GM21737 (cell line): ENCODE measurements at regions not wholly inside any gene's neighbourhood (a gene's known extent, or its start where the extent isn't known, plus 50 kb on each side); places are given as distances from the start of the nearest gene placed in this dataset.
"Not testable (repeated sequence)": the region's sequence is repeated elsewhere in the genome, so short reads cannot be mapped to it uniquely, and the experiment has no call there.

Experiments used
- ATAC-seq: cut with Tn5 transposase; IDR thresholded peaks from one replicate; pipeline ENCODE4 v1.9.1; 2021; ENCODE audit warnings: mild to moderate bottlenecking, moderate library complexity; ENCODE audit not compliant: unreplicated experiment

DNA sequence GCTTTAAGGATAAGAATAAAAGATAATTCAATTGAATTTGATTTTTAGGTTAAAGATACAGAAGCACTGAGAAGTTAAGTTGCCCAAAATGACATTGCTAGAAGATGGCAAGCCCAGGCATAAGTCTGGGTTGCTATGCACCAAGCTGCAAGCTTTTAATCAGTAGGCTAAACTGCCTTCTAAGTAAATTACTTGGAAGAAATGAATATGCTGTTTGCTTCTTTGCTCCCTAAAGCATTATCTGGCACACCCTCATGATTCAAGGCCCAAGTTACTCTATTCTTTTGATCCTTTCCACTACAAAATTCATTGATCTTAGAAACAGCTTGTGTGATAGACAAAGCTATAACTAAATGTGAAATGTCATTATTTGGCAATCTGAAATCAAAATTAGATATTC lies 1991.1 kb downstream of the ARAP2 start:
- no peak for ATAC-seq

DNA sequence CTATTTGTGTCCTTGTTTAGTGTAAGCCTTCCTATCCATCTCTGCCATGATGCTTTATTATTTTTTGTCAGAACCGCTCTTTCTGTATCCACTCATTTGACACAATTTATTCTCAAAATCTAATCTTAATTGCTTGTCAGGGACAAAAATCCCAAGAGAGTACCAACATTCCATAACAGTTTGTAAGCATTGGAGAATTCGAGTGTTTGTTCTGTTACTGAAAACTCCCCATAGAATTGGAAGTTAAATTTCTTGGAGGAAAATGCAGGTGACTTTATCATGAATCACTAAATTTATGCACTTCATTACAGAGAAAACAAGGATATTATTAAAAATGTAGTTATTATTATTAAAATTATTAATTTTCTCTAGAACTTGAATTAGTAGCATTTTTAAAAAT lies 1986.1 kb downstream of the ARAP2 start:
- ATAC-seq, result no peak

DNA sequence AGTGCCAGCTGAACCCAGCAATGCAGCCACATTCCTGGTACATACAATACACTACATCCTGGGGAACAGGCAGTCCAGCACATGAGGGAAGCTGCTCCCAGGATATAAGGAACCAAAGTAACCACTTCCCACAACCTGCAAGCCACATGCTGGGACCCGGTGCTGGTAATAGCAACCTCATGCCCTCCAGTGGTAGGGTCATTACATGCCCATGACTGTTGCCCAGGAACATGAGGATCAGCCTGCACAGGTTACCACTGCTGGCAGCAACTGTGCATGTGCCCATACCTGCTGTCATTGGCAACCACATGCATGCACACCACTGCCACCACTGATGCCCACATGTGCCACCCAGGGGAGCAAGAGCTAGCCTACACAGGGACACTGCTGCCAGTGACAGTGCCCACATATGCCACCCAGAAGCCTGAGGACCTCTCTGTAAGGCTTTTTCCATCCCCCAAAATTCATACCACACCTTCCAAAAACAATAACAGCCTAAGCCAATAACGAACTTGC lies 1982.5 kb downstream of the ARAP2 start:
- no peak for ATAC-seq

DNA sequence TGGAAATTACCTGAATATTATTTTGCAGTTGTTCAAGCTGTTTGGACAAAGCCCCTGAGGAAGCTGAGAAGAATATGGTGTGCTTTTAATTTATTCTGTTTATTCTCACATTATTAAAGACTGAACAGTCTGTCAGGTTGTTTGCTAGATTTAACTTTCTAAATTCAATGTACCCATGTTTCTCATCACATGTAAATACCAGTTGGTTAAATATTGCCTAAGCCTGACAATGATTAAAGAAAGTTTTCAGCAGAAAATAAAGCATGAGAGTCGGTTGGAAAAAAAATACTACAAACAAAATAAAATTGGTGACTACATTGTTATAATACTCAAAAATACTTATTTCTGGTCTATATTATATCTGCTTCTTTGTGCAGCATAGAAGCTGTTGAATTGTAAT lies 1974.7 kb downstream of the ARAP2 start:
- ATAC-seq, result no peak

GRCh38 chr4:34271479-34272355 lies 1972.6 kb downstream of the ARAP2 start:
- no peak for ATAC-seq

GRCh38 chr4:34279011-34279410 lies 1965.3 kb downstream of the ARAP2 start:
- no peak for ATAC-seq

DNA sequence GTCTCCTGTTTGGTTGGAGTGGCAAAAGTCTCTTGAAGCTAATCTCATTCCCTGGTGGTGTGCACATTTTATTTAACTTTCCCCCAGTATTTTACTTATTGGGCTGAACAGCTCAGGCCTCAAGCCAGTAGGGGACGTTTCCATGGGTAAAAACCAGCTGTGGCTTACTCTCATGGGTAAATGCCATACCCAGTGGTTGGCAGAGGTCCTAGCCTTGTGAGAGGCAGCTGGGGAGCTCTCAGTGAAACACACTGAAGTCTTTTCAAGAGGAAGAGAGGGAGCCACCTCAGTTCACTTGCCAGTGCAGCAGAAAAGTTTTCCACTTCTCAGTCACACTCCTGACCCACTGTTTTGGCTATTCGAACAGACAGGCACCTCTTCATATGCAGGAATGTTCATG lies 1964.2 kb downstream of the ARAP2 start:
- ATAC-seq, result no peak

DNA sequence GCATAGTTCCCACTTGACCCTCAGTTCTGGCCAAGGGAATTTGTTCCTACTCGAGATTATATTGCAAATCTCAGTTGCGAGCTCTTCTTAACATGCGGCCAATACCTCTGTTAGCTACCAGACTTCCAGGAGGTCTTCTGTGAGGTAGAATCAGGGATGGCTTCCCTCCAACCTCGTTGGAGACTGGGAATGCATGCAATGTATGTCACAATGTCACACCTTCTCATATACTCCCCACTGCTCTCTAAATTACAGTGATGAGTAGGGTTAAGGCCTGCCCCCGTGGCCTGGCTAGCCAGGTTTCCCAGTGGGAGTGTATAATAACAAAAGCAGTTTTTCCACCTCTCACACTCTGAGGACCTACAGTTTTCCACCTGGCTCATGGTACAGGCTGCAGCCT lies 1962.5 kb downstream of the ARAP2 start:
- ATAC-seq, result no peak

GRCh38 chr4:34289489-34289888 lies 1954.8 kb downstream of the ARAP2 start:
- ATAC-seq, result no peak

DNA sequence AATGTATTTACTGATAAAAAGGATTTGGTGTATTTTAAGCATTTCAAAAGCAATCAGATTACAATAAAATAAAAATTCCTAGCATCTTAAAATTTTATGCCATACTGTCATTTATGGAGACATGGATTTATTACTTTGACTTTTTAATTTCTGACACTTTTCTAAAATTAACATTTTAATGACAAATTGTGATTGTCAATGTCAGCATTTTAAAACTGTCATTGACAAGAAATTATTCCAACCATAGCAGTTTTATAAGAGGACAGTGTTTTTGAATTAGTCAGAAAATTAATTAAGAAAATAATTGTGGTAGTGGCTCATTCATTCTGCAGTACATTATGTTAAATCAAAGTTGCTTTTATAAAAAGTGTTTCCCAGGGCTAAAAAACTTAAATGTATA lies 1954.4 kb downstream of the ARAP2 start:
- no peak for ATAC-seq

DNA sequence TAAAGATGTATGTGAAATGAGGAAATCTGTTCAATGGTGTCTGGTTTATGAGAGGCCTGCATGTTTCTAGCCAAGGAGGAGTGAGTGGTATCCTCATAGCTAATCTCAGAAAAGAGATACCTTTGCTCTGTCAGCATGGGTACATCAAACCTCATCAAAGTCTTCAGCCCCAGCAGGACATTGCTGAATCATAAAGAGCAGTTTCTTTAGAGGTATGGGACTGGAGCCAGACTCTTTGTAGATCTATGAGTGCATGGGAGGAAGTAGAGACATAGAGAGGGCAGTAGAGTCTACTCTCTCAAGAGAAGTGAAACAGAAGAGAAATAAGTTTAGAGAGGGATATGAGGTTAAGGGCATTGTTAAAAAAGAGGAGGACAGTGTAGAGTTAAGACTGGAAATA lies 1950.9 kb downstream of the ARAP2 start:
- ATAC-seq, result no peak

DNA sequence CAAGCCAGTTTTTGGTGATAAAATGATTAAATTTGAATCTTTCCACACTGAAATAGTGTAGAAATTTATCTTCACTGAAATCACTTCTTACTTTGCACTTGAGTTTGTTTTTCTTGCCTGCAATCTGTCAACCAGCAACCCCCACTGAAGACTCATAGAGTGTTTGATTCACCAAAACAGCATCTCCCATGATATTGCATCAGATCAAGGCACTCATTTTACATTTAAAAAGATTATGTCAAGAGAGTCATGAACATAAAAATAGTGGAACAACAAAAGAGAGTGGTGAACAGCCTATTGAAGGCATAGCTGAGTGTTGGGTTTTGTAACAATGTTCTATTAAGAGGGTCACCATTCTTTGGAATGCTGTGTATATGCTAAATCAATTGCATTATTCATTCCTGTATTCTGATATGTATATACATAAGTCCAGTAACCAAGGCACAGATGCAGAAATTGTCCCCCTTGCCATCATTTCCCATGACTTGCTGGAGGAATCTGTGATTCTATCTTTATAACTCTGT lies 1934.9 kb downstream of the ARAP2 start:
- no peak for ATAC-seq

DNA sequence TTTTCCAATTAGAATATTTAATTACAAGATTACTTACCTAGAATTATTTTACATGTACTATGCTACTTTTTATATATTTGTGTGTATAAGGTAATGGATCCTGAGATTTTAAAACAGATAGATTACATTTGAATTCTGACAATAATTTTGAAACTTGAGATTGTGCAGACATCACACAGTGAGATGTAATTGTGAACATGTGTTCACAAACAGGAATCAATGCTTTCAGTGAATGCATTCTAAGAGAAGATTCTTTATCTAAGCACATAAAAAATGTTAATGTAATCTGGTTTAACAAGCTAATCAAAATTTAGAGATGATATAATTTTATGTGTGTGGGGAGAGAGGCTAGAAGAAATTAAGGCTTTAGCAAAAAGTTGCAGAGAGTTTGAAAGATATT lies 1925.5 kb downstream of the ARAP2 start:
- ATAC-seq, result no peak

DNA sequence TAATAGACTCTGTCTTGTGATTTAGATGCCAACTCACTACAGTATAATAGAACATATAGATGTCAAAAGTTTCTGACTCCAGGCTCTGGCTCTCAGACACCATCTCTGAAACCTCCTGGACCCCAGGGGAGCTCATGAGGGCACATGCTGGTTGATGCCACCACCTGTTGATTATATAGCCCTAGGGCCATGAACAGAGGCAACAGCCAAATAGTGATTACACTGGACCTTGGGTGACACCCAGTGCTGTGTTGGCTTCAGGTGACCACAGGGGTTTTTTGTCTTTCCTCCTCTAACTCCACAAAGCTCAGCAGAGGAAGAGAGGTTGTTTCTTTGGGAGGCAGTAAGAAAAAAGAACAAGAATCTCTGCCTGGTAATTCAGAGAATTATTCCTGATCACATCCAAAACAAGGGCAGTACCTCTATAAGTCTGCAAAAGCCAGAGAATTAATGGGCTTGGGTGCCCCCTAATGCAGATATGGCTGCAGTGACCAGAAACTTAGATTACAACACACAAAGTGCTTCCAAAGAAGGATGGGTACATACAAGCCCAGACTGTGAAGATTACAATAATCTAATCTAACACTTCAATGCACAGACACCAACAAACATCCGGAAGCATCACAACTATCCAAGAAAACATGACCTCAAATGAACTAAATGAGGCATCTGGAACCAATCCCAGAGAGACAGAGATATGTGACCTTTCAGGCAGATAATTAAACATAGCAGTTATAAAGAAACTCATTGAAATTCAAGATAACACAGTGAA lies 1920.6 kb downstream of the ARAP2 start:
- ATAC-seq, result no peak

DNA sequence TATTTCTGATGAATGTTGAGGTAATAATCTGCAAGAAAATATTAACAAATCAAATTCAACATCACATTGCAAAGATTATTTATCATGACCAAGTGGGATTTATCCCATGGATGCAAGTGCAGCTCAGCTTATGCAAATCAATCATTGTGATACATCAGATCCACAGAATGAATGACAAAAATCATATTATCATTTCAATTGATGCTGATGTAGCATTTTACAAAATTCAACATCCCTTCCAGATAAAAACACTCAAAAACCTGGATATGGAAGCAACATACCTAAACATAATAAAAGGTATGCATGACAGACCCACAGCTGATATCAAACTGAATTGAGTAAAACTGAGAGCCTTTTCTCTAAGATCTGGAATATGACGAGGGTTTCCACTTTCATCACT lies 1915.4 kb downstream of the ARAP2 start:
- ATAC-seq, result no peak

DNA sequence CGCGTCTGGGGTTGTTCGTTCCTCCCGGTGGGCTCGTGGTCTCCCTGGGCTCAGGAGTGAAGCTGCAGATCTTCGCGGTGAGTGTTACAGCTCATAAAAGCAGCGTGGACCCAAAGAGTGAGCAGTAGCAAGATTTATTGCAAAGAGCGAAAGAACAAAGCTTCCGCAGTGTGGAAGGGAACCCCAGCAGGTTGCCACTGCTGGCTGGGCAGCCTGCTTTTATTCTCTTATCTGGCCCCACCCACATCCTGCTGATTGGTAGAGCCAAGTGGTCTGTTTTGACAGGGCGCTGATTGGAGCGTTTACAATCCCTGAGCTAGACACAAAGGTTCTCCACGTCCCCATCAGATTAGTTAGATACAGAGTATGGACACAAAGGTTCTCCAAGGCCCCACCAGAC lies 1909.2 kb downstream of the ARAP2 start:
- not testable (repeated sequence) for ATAC-seq

- ATAC-seq, result not testable (repeated sequence)
These were observed 1908.8 kb downstream of the ARAP2 start for GRCh38 chr4:34335556-34335955.

DNA sequence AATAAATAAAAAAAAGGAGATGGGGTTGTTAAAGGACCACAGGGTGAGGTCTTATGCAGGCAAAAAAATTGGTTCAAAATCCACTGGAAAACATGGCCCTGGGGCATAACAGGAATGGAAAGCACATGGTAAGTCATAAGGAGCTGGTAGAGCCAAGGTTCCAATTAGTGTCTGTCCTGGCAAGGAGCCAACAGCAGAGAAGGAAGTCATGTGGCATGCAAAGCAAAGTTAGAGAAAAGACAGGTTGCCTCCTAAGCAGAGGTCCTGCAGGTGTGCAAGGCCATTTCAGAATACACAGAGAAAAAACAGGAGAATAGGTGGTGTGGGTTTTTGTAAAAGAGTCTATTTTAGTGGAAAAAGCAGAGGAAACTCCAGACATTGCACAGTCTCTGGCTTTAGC lies 1881.7 kb downstream of the ARAP2 start:
- no peak for ATAC-seq

DNA sequence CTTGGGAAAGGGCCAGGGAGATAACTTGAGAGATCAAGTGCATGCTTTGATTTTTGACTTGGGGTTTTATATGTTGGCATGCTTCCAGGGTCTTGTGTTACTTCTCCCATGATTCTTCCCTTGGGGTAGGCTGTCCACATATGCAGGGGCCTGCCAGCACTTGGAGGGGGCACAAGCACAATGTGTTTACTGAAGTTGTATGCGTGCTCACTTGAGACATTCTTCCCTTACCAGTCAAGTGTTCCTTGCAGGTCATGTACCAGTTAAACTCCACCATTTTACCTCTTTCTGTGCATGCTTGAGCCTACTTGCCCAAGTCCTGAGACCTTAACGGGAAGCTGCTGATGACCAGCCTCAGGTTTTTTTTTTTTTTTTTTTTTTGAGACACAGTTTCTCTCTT lies 1880.5 kb downstream of the ARAP2 start:
- no peak for ATAC-seq

- no peak for ATAC-seq
These were observed 1878.4 kb downstream of the ARAP2 start for GRCh38 chr4:34365946-34366345.

GRCh38 chr4:34371676-34372075 lies 1872.6 kb downstream of the ARAP2 start:
- ATAC-seq, result no peak

- ATAC-seq, result no peak
These were observed 1871.5 kb downstream of the ARAP2 start for GRCh38 chr4:34372815-34373214.
